ENCODE measurements at regions not wholly inside any gene's neighbourhood (a gene's known extent, or its start where the extent isn't known, plus 50 kb on each side); places are given as distances from the start of the nearest gene placed in this dataset.

- Histone ChIP-seq H3K27ac (no peak overlapping the region), H3K9me3 (no peaks in the 10 kb centered on the region), H3K27me3 (no peaks in the 10 kb centered on the region), H3K4me3 (no peak overlapping the region), H3K4me1 (peaks cover 0 to 14% (median 7%) of the 10 kb centered on the region in 4 donors), H3K36me3 (no peaks in the 10 kb centered on the region)
- DNase-seq = no peak
- TF ChIP-seq POLR2AphosphoS5 (IDR thresholded peaks at IDR 0.05) (no peak), EP300 (IDR thresholded peaks at IDR 0.05) (no peak), POLR2A (IDR thresholded peaks at IDR 0.05) (no peak)
- TF ChIP-seq, protein P1, sequence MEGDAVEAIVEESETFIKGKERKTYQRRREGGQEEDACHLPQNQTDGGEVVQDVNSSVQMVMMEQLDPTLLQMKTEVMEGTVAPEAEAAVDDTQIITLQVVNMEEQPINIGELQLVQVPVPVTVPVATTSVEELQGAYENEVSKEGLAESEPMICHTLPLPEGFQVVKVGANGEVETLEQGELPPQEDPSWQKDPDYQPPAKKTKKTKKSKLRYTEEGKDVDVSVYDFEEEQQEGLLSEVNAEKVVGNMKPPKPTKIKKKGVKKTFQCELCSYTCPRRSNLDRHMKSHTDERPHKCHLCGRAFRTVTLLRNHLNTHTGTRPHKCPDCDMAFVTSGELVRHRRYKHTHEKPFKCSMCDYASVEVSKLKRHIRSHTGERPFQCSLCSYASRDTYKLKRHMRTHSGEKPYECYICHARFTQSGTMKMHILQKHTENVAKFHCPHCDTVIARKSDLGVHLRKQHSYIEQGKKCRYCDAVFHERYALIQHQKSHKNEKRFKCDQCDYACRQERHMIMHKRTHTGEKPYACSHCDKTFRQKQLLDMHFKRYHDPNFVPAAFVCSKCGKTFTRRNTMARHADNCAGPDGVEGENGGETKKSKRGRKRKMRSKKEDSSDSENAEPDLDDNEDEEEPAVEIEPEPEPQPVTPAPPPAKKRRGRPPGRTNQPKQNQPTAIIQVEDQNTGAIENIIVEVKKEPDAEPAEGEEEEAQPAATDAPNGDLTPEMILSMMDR (IDR thresholded peaks at IDR 0.05) = peak; percentile 30 to 57 (median 52)
- WGBS, 2 donors = 37 to 45% methylated on average over 3 of the region's 3 CpGs
- intact Hi-C loops (cut with DNase I) = loop anchor here (1.0 to 5.0 kb wide), 2 partner anchors 69 to 462 kb away; no protein-coding TSS in a partner anchor
Observed at GRCh38 chr14:34300882-34301734, 160.9 kb downstream of the SPTSSA start.

DNA sequence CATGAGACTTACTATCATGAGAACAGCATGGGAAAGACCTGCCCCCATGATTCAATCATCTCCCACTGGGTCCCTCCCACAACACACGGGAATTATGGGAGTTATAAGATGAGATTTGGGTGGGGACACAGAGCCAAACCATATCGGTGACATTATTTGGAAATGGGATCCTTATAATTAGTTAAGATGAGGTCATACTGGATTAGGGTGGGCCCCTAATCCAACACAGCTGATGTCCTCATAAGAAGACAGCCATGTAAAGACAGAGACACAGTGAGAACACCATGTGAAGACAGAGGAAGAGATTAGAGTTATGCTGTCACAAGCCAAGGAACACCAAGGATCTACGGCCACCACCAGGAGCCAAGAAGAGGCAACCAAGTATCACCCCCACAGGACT is 161.7 kb downstream of the SPTSSA start:
- intact Hi-C loops (cut with DNase I) = loop anchor here (5.0 kb wide), 1 partner anchor 68 kb away; no protein-coding TSS in a partner anchor
- H3K4me3 ChIP-seq = no peak overlapping the region
- 90 to 92% methylated on average over 3 of the region's 3 CpGs for WGBS, 2 donors
- peaks cover 0 to 14% (median 7%) of the 10 kb centered on the region in 4 donors for H3K4me1 ChIP-seq
- TF ChIP-seq POLR2AphosphoS5 (IDR thresholded peaks at IDR 0.05) (no peak), POLR2A (IDR thresholded peaks at IDR 0.05) (no peak), EP300 (IDR thresholded peaks at IDR 0.05) (no peak)
- TF ChIP-seq, protein P1 (IDR thresholded peaks at IDR 0.05) = no peak
- DNase-seq = no peak
- H3K27me3 ChIP-seq = no peaks in the 10 kb centered on the region
- H3K36me3 ChIP-seq = no peaks in the 10 kb centered on the region
- no peaks in the 10 kb centered on the region for H3K9me3 ChIP-seq
- no peak overlapping the region for H3K27ac ChIP-seq

GRCh38 chr14:34299360-34299759 is 162.7 kb downstream of the SPTSSA start:
- DNase-seq = no peak
- Histone ChIP-seq H3K4me3 (no peak overlapping the region), H3K36me3 (no peaks in the 10 kb centered on the region), H3K27me3 (no peaks in the 10 kb centered on the region), H3K27ac (no peak overlapping the region), H3K9me3 (no peaks in the 10 kb centered on the region), H3K4me1 (peaks cover 0 to 14% (median 7%) of the 10 kb centered on the region in 4 donors)
- TF ChIP-seq POLR2AphosphoS5 (IDR thresholded peaks at IDR 0.05) (no peak), EP300 (IDR thresholded peaks at IDR 0.05) (no peak), POLR2A (IDR thresholded peaks at IDR 0.05) (no peak)
- TF ChIP-seq, protein P1 (IDR thresholded peaks at IDR 0.05) = no peak
- intact Hi-C loops (cut with DNase I) = no loop called here
- WGBS, 2 donors = 64 to 65% methylated on average over 3 of the region's 3 CpGs

DNA sequence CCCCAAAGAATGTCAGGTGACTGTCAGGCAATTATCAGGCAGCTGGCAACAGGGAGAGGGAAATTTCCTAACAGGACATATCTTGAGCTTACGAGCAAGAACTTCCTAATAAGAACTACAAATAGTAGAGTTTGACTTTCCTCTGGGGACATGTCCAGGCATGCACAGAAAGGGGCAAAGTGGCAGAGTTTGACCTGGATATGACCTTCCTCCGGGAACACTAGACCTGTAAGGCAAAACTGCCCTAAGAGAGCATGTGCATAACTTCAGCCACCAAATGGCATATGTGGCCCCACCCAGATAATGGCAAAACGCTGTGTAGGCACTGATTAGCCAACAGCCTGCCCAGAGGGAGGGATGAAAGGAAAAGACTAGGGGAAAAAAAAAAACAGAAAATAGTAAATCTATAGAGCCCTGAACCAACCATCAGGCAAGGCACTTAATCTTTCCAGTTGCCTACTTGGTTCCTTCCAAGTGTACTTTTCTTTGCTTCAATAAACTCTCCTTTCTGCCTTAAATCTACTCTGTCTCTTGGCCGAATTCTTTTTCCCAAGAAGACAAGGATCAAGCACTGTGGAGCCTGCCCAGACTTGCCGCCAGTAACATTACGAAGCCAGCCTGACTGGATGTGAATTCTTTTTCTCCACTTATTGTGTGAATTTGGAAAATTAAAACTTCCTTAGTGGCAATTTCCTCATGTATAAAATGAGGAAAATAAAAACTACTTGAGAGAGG is 164.1 kb downstream of the SPTSSA start:
- 57 to 66% methylated on average over 6 of the region's 6 CpGs for WGBS, 2 donors
- peaks cover 0 to 12% (median 6%) of the 10 kb centered on the region in 4 donors for H3K4me1 ChIP-seq
- no peak for TF ChIP-seq POLR2A (IDR thresholded peaks at IDR 0.05)
- no peak for TF ChIP-seq POLR2AphosphoS5 (IDR thresholded peaks at IDR 0.05)
- TF ChIP-seq EP300 (IDR thresholded peaks at IDR 0.05) = no peak
- TF ChIP-seq, protein P1 (IDR thresholded peaks at IDR 0.05) = no peak
- no peak overlapping the region for H3K27ac ChIP-seq
- no peak overlapping the region for H3K4me3 ChIP-seq
- no peaks in the 10 kb centered on the region for H3K27me3 ChIP-seq
- no peaks in the 10 kb centered on the region for H3K9me3 ChIP-seq
- intact Hi-C loops (cut with DNase I) = no loop called here
- no peaks in the 10 kb centered on the region for H3K36me3 ChIP-seq
- DNase-seq = no peak
